GM18502 (cell line): ENCODE measurements at regions not wholly inside any gene's neighbourhood (a gene's known extent, or its start where the extent isn't known, plus 50 kb on each side); places are given as distances from the start of the nearest gene placed in this dataset.
"Not testable (repeated sequence)": the region's sequence is repeated elsewhere in the genome, so short reads cannot be mapped to it uniquely, and the experiment has no call there.

Experiments
- ATAC-seq: cut with Tn5 transposase; IDR thresholded peaks from one replicate; pipeline ENCODE4 v1.9.1; 2021; ENCODE audit warnings: mild to moderate bottlenecking; ENCODE audit not compliant: unreplicated experiment, poor library complexity

- no peak for ATAC-seq
Observed at GRCh38 chr10:64350665-64351064, 829.5 kb downstream of the REEP3 start.

- no peak for ATAC-seq
Observed at GRCh38 chr10:64358907-64359306, 837.7 kb downstream of the REEP3 start.

- ATAC-seq: not testable (repeated sequence)
Observed at GRCh38 chr10:64360240-64360639, 839.0 kb downstream of the REEP3 start.

GRCh38 chr10:64363687-64364086 is 842.5 kb downstream of the REEP3 start:
- no peak for ATAC-seq

- no peak for ATAC-seq
Observed at GRCh38 chr10:64365663-64366062, 844.5 kb downstream of the REEP3 start.

GRCh38 chr10:64368298-64368697 is 847.1 kb downstream of the REEP3 start:
- no peak for ATAC-seq

GRCh38 chr10:64369885-64370773 is 848.9 kb downstream of the REEP3 start:
- no peak for ATAC-seq

- no peak for ATAC-seq
Observed at GRCh38 chr10:64374346-64374745, 853.1 kb downstream of the REEP3 start.

- no peak for ATAC-seq
Observed at GRCh38 chr10:64376167-64376566, 855.0 kb downstream of the REEP3 start.

GRCh38 chr10:64379898-64380297 is 858.7 kb downstream of the REEP3 start:
- ATAC-seq: no peak

- no peak for ATAC-seq
Observed at GRCh38 chr10:64385355-64385754, 864.2 kb downstream of the REEP3 start.

- no peak for ATAC-seq
Observed at GRCh38 chr10:64394744-64395143, 873.5 kb downstream of the REEP3 start.

GRCh38 chr10:64396105-64396708 is 875.0 kb downstream of the REEP3 start:
- no peak for ATAC-seq

GRCh38 chr10:64397125-64397524 is 875.9 kb downstream of the REEP3 start:
- no peak for ATAC-seq

GRCh38 chr10:64408391-64409183 is 887.4 kb downstream of the REEP3 start:
- ATAC-seq: no peak

- no peak for ATAC-seq
Observed at GRCh38 chr10:64409349-64409748, 888.1 kb downstream of the REEP3 start.

- no peak for ATAC-seq
Observed at GRCh38 chr10:64416011-64416410, 894.8 kb downstream of the REEP3 start.

- no peak for ATAC-seq
Observed at GRCh38 chr10:64419461-64419860, 898.3 kb downstream of the REEP3 start.

- no peak for ATAC-seq
Observed at GRCh38 chr10:64426745-64427144, 905.5 kb downstream of the REEP3 start.

- ATAC-seq: peak; percentile 52
Observed at GRCh38 chr10:64430690-64431323, 909.6 kb downstream of the REEP3 start.
